Esophagus muscularis mucosa (tissue), 4 donors: ENCODE measurements at regions not wholly inside any gene's neighbourhood (a gene's known extent, or its start where the extent isn't known, plus 50 kb on each side); places are given as distances from the start of the nearest gene placed in this dataset.

Source experiments
- DNase-seq: peaks from one replicate; pipeline ENCODE4 v3.0.0-alpha.2; 2017; ENCODE audit errors: extremely low spot score
- H3K27ac ChIP-seq, 4 donors: fragments of 200-600 bp; sonication (generic); replicated peaks in 1 of 4; 1 replicate in 3 of 4; 2 replicates in 1 of 4; pipeline ENCODE4 v1.5.1; 2016 to 2019; ENCODE audit warnings: mild to moderate bottlenecking in 1 of 4
- H3K27me3 ChIP-seq, 4 donors: fragments of 200-600 bp; sonication (generic); one replicate each; pipeline versions ENCODE4 v1.5.1 to v1.6.0; 2016 to 2019
- H3K36me3 ChIP-seq, 4 donors: fragments of 200-600 bp; sonication (generic); one replicate each; pipeline ENCODE4 v1.5.1; 2016 to 2019
- H3K4me1 ChIP-seq, 4 donors: fragments of 200-600 bp; sonication (generic); one replicate each; pipeline ENCODE4 v1.5.1; 2016 to 2019
- H3K4me3 ChIP-seq, 4 donors: fragments of 200-600 bp; sonication (generic); 1 replicate in 2 of 4; 2 replicates in 2 of 4; pipeline ENCODE4 v1.5.1; 2016 to 2019; ENCODE audit warnings: mild to moderate bottlenecking in 4 of 4, moderate library complexity in 1 of 4
- H3K9me3 ChIP-seq, 4 donors: fragments of 200-600 bp; sonication (generic); 1 replicate in 3 of 4; 2 replicates in 1 of 4; pipeline ENCODE4 v1.5.1; 2016 to 2019
- CTCF ChIP-seq, 3 experiments: fragments of 200-600 bp in 2 of 3; fragments of 450-650 bp in 1 of 3; sonication (generic) in 2 of 3; IDR thresholded peaks; one replicate each; pipeline ENCODE4 v1.5.1; 2017 to 2019; ENCODE audit warnings: antibody characterized with exemption in 3 of 3, mild to moderate bottlenecking in 2 of 3, moderate library complexity in 1 of 3
- EP300 ChIP-seq: sonication (generic); formaldehyde crosslinking; IDR thresholded peaks from one replicate; pipeline ENCODE4 v1.6.1; 2017; ENCODE audit warnings: antibody characterized with exemption
- POLR2A ChIP-seq: fragments of 450-650 bp; IDR thresholded peaks from one replicate; pipeline ENCODE4 v1.6.1; 2017; ENCODE audit warnings: antibody characterized with exemption, moderate library complexity, mild to moderate bottlenecking, low read depth
- POLR2AphosphoS5 ChIP-seq, 2 donors: sonication (generic); formaldehyde crosslinking; IDR thresholded peaks; one replicate each; pipeline ENCODE4 v1.6.1; 2017; ENCODE audit warnings: antibody characterized with exemption in 2 of 2
- WGBS: methylation state at CpG from one replicate; pipeline ENCODE4 v1.1.5; 2018; 5-methylcytosine and 5-hydroxymethylcytosine counted together
- intact Hi-C: fragments of 100-400 bp; cut with DNase I; formaldehyde crosslinking; loops from one replicate; pipeline ENCODE4 v1.15.1; 2023

GRCh38 chr16:80889779-80890359, 85.5 kb upstream of the CDYL2 start:
- no peaks in the 10 kb centered on the region for H3K36me3 ChIP-seq
- H3K4me1 ChIP-seq, result no peaks in the 10 kb centered on the region
- H3K27me3 ChIP-seq, result no peaks in the 10 kb centered on the region
- DNase-seq, result no peak
- 75% methylated on average over 4 of the region's 4 CpGs for WGBS
- intact Hi-C loops, result no loop called here
- TF ChIP-seq POLR2A (no peak), POLR2AphosphoS5 (IDR thresholded peaks at IDR 0.05) (no peak), EP300 (no peak), CTCF (IDR thresholded peaks at IDR 0.05) (no peak)
- H3K9me3 ChIP-seq, result no peaks in the 10 kb centered on the region
- H3K27ac ChIP-seq, result no peak overlapping the region
- no peak overlapping the region for H3K4me3 ChIP-seq

GRCh38 chr16:80887062-80887461, 82.7 kb upstream of the CDYL2 start:
- 85% methylated on average over 3 of the region's 3 CpGs for WGBS
- TF ChIP-seq EP300 (no peak), POLR2AphosphoS5 (IDR thresholded peaks at IDR 0.05) (no peak), POLR2A (no peak), CTCF (IDR thresholded peaks at IDR 0.05) (no peak)
- Histone ChIP-seq H3K4me3 (no peak overlapping the region), H3K27ac (no peak overlapping the region), H3K4me1 (no peaks in the 10 kb centered on the region), H3K9me3 (no peaks in the 10 kb centered on the region), H3K27me3 (peaks cover 0 to 6% (median 0%) of the 10 kb centered on the region in 4 donors), H3K36me3 (no peaks in the 10 kb centered on the region)
- intact Hi-C loops, result no loop called here
- no peak for DNase-seq

GRCh38 chr16:80883816-80884215, 79.4 kb upstream of the CDYL2 start:
- Histone ChIP-seq H3K4me1 (no peaks in the 10 kb centered on the region), H3K27ac (no peak overlapping the region), H3K36me3 (no peaks in the 10 kb centered on the region), H3K9me3 (no peaks in the 10 kb centered on the region), H3K27me3 (peaks cover 0 to 6% (median 0%) of the 10 kb centered on the region in 4 donors), H3K4me3 (no peak overlapping the region)
- no peak for DNase-seq
- intact Hi-C loops, result no loop called here
- TF ChIP-seq CTCF (IDR thresholded peaks at IDR 0.05) (no peak), POLR2AphosphoS5 (IDR thresholded peaks at IDR 0.05) (no peak), POLR2A (no peak), EP300 (no peak)
- WGBS, result 88% methylated on average over 5 of the region's 5 CpGs

GRCh38 chr16:80883159-80883642, 78.8 kb upstream of the CDYL2 start:
- DNase-seq, result no peak
- 62% methylated on average over 4 of the region's 4 CpGs for WGBS
- intact Hi-C loops, result no loop called here
- Histone ChIP-seq H3K27ac (no peak overlapping the region), H3K9me3 (no peaks in the 10 kb centered on the region), H3K4me1 (no peaks in the 10 kb centered on the region), H3K4me3 (no peak overlapping the region), H3K27me3 (peaks cover 0 to 6% (median 0%) of the 10 kb centered on the region in 4 donors), H3K36me3 (no peaks in the 10 kb centered on the region)
- TF ChIP-seq CTCF (IDR thresholded peaks at IDR 0.05), result no peak
- no peak for TF ChIP-seq EP300
- no peak for TF ChIP-seq POLR2AphosphoS5 (IDR thresholded peaks at IDR 0.05)
- TF ChIP-seq POLR2A, result no peak

- no peak for DNase-seq
- Histone ChIP-seq H3K4me3 (no peak overlapping the region), H3K4me1 (no peaks in the 10 kb centered on the region), H3K36me3 (no peaks in the 10 kb centered on the region), H3K27me3 (no peaks in the 10 kb centered on the region), H3K27ac (no peak overlapping the region), H3K9me3 (no peaks in the 10 kb centered on the region)
- 42% methylated on average over 5 of the region's 5 CpGs for WGBS
- TF ChIP-seq EP300, result no peak
- no peak for TF ChIP-seq CTCF (IDR thresholded peaks at IDR 0.05)
- TF ChIP-seq POLR2A, result no peak
- TF ChIP-seq POLR2AphosphoS5 (IDR thresholded peaks at IDR 0.05), result no peak
- intact Hi-C loops, result no loop called here
These were observed 71.2 kb upstream of the CDYL2 start for GRCh38 chr16:80875616-80876015.
